Coronary artery (tissue), 2 donors: ENCODE measurements at regions not wholly inside any gene's neighbourhood (a gene's known extent, or its start where the extent isn't known, plus 50 kb on each side); places are given as distances from the start of the nearest gene placed in this dataset.

ENCODE experiments used
- DNase-seq: peaks from one replicate; pipeline ENCODE4 v3.0.0-alpha.2; 2017; ENCODE audit warnings: low spot score
- H3K27ac ChIP-seq, 2 donors: fragments of 200-600 bp; sonication (generic); one replicate each; pipeline ENCODE4 v1.5.1; 2016 to 2019
- H3K4me3 ChIP-seq: fragments of 200-600 bp; sonication (generic); 2 replicates; pipeline ENCODE4 v1.5.1; 2016; ENCODE audit warnings: mild to moderate bottlenecking, moderate library complexity
- TF ChIP-seq, protein P1 (sequence below): fragments of 200-600 bp; sonication (generic); IDR thresholded peaks from one replicate; pipeline ENCODE4 v1.5.1; 2019; ENCODE audit warnings: antibody characterized with exemption

DNA sequence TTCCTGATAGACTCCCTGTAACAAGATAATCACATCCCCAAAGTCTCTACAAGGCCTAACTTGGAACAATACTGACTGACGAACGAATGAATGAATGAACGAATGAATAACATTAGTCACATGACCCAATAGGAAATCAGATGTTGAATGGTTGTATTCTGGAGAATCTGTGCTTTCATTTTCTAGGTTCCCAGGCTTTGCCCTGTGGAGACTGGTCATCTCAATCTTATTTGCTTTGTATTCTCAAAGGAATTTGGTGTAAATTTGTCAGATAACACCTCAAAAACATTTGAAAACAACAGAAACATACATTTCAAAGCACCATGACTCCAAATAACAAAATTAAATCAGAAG lies 69.6 kb upstream of the COL1A2 start:
- no peak for DNase-seq
- no peak overlapping the region for H3K4me3 ChIP-seq
- H3K27ac ChIP-seq = no peak overlapping the region
- TF ChIP-seq, protein P1, sequence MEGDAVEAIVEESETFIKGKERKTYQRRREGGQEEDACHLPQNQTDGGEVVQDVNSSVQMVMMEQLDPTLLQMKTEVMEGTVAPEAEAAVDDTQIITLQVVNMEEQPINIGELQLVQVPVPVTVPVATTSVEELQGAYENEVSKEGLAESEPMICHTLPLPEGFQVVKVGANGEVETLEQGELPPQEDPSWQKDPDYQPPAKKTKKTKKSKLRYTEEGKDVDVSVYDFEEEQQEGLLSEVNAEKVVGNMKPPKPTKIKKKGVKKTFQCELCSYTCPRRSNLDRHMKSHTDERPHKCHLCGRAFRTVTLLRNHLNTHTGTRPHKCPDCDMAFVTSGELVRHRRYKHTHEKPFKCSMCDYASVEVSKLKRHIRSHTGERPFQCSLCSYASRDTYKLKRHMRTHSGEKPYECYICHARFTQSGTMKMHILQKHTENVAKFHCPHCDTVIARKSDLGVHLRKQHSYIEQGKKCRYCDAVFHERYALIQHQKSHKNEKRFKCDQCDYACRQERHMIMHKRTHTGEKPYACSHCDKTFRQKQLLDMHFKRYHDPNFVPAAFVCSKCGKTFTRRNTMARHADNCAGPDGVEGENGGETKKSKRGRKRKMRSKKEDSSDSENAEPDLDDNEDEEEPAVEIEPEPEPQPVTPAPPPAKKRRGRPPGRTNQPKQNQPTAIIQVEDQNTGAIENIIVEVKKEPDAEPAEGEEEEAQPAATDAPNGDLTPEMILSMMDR = no peak

DNA sequence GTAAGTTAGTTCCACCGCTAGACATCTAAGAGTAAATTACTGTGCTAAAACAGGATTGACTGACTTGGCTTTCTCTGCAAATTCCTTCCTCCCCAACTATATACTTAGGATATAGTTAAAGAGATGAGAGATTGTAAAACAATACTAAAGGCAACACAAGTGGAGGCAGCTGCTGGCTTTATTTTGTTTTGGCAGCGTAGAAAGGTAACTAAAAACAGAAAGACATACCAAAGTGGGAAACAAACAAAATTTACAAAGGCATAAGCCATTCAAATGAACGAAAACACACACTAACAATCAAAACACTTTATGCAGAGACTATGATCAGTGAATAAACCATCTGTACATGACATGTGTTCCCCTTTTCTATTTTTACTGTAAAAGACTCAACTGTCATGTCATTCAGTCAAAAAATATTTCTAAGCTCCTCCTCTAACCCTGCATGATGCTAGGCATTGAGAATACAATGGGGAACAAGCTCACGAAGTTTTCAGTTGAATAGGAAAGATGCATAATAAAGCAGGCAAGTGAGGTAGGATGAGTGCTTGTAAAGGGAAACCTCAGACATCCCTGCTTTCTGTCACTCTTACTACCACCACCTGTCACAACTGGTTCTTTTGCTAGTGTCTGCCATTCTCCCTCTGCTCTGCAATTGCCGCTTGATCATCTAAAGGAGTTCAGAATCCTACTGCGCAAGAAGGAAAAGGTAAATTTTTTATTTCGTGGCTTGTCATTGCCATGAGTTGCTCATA lies 64.2 kb upstream of the COL1A2 start:
- TF ChIP-seq, protein P1 = no peak
- Histone ChIP-seq H3K27ac (no peak overlapping the region), H3K4me3 (no peak overlapping the region)
- DNase-seq = no peak

DNA sequence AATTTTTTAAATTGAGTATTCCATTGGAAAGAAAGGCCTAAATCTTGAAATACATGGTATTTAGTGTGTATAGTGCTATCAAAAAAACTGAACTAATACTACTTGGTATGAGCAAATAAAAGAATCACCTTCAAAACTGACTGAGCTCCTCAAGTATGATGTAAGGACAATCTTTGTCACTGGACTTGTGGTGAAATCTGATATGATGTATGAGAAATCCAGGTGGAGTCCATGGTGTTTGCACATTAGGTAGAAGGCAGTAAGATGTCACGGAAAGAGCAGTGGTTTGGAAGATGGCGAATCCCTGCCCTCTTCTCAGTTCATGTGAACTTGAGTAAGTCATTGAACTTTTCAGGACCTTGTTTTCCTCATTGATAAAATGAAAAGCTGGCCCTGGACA lies 62.1 kb upstream of the COL1A2 start:
- TF ChIP-seq, protein P1 = no peak
- DNase-seq = no peak
- no peak overlapping the region for H3K4me3 ChIP-seq
- H3K27ac ChIP-seq = no peak overlapping the region

DNA sequence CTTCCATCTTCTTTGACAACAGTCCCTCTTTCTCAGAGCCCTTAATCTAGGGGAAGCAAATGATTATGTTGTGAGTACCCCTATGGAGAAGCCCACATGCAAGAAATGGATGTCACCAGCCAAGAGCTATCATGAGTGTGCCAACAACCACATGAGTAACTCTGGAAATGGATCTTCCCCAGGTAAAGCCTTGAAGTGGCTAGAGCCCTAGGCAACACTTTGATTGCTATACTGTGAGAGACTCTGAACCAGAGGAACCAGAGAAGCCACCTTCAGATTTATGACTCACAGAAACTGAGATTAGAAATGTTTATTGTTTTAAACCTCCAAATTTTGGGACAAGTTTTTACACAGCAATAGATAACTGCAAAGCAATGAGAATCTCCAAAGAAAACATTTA lies 60.9 kb upstream of the COL1A2 start:
- DNase-seq = no peak
- no peak overlapping the region for H3K4me3 ChIP-seq
- no peak overlapping the region for H3K27ac ChIP-seq
- TF ChIP-seq, protein P1 = no peak

DNA sequence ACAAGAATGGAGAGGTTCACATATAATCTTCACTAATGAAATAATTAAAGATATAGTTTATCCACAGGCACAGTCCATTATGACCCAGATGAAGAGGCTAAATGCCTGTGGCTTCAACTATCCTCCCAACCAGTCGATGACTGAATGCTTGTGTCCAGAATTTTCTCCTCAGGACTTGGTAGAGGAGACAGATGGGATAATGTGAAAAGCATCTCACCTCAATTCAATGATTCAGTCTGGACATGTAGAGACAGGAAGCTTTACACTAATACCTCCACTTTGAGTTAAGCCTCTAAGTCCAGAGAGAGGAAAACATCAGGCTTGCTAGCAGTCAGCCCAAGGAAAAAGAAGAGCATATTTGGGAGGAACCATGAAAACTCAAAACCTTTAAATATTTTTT lies 59.1 kb upstream of the COL1A2 start:
- no peak for DNase-seq
- TF ChIP-seq, protein P1 = no peak
- Histone ChIP-seq H3K4me3 (no peak overlapping the region), H3K27ac (no peak overlapping the region)

DNA sequence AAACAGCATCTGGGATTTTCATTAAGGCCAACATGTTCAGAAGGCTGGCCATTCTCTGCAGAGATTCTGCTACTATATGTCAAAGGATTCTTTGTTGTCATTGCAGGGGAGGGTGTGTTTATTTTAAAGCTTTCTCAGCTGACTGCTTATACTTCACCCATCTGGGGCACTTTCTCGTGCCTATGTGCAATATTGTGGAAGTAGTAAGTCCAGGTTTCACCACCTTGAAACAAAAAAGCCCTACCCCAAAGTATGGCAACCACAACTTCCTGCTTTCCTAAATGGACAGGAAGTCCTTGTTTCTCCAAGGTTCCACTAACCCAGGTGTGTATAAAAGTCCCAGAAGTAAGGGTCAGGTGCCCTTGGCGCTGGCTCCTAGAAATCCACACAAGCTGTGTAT lies 58.7 kb upstream of the COL1A2 start:
- TF ChIP-seq, protein P1 = no peak
- Histone ChIP-seq H3K4me3 (no peak overlapping the region), H3K27ac (no peak overlapping the region)
- DNase-seq = no peak

DNA sequence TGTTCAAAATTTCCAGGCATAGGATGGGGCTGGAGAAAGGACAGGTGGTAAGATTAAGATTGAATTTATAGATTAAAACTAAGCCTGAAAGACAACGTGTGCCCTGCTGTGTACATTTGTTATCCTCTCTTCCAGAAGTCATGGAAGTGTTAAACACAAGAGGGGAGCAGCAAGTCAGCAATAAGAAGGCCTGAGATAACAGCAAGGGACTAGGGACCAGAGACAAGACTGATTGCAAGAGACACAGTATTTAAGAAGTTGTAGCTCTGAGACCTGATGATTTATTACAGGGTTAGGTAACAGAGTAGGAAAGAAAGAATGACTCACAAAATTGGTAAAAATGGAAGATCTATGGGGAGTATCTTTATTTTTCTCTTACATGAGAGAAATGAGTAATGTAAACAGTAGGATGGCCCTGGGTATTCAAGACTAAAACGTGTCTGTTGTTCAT lies 55.7 kb upstream of the COL1A2 start:
- TF ChIP-seq, protein P1 = no peak
- no peak overlapping the region for H3K27ac ChIP-seq
- DNase-seq = no peak

More for the DNA sequence above, 55.7 kb upstream of the COL1A2 start:
- no peak overlapping the region for H3K4me3 ChIP-seq
